Hematopoietic multipotent progenitor cell treated with erythropoietin and hydrocortisone succinate and interleukin-3 and kit ligand, for 4 days (in vitro differentiated cells): ENCODE measurements at regions not wholly inside any gene's neighbourhood (a gene's known extent, or its start where the extent isn't known, plus 50 kb on each side); places are given as distances from the start of the nearest gene placed in this dataset.
"Not testable (repeated sequence)": the region's sequence is repeated elsewhere in the genome, so short reads cannot be mapped to it uniquely, and the experiment has no call there.

Experiments
- DNase-seq: peaks from one replicate; pipeline ENCODE4 v3.0.0-alpha.2; 2015

DNA sequence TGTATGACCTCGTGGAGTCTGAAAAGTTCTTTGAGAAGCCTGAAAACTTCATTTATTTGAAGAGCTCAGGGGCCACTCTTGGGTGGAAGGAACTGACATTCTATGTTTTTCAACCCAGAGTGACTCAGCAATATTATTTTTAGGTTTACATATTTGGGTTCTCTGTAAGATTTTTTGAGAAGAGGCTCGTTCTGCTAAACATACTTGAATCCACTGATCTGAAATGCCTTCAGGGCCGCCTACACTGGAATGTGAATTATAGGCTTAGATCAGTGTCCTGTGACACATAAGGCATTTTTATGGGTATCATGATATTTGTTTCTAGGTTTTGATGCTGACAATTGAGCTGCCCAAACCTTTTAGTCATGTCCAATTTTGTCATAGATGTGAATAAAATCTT, 86.2 kb downstream of the PSAT1 start:
- peak; percentile 68 for DNase-seq

DNA sequence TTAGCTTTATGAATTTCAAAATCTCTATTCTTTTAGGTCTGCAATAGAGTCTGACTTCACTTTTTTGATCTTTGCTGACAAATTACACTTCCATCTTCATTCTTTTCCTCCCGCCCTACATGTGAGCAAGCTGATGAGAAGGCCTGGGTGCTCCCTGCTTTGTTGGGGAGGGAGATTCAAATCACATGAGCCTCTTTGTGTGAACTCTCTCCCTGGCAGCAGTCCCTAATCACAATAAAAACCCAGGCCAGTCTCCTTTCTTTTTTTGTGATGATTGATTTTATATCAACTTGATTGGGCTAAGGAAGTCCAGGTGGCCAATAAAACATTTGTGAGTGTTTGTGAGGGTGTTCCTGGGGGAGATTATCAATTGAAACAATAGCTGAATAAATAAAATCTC, 89.4 kb downstream of the PSAT1 start:
- no peak for DNase-seq

- DNase-seq = no peak
Observed at GRCh38 chr9:78386773-78387172, 89.8 kb downstream of the PSAT1 start.

DNA sequence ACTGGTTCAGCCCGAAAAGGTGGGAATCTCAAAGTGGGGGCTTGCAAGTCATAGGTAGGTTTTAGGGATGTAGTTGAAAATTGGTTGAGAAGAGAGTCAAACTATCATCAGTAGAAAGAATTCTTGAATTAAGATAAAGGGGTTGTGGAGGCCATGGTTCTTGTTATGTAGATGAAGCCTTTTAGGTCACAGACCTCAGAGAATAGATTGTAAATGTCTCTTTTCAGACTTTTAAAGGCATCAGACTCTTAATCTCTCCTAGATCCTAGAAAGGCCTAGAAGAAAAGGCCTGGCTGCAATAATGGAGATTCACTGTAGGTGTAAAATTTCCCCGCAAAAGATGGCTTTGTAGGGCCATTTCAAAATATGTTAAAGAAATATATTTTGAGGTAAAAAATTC, 96.4 kb downstream of the PSAT1 start:
- DNase-seq = no peak

GRCh38 chr9:78393932-78394331, 97.0 kb downstream of the PSAT1 start:
- no peak for DNase-seq

GRCh38 chr9:78396087-78396486, 99.2 kb downstream of the PSAT1 start:
- DNase-seq = no peak

DNA sequence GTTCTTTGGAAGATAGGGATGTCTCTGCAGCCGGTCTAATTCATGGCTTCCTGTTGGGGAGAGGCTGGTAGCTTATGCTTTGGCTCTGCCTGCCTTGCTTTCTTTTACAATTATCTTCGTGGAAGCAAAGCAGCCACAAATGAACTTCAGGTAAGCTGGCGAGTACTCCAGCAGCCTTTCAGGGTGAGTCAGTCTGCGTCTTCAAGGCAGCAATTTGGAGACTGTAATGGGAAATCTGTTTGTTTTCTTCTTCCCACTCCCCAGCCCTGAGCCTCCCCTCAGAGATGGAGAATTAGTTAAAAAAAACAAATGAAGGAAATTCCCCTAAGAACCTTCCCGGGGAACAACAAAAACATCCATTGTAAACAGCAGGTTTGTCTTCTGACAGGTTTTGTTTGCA, 100.1 kb downstream of the PSAT1 start:
- no peak for DNase-seq

DNA sequence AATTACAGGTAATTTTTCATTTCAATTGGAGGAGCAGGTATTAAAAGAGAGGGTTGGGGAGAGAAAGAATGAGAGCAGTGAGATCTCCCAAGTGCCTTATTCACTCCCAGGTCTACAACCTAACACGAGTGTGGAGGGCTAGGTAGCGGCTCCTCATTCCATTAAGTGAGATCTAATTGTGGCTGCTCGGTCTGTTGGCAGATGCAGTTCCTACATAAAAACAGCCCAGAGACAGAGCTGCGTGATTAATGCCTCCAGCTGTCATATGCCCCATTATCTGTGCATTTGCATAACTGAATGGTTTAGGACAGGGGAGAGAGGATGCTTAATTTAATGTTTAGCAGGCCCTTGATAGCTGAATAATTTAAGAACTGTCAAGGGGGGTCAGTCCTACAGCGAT, 100.5 kb downstream of the PSAT1 start:
- DNase-seq = no peak

DNA sequence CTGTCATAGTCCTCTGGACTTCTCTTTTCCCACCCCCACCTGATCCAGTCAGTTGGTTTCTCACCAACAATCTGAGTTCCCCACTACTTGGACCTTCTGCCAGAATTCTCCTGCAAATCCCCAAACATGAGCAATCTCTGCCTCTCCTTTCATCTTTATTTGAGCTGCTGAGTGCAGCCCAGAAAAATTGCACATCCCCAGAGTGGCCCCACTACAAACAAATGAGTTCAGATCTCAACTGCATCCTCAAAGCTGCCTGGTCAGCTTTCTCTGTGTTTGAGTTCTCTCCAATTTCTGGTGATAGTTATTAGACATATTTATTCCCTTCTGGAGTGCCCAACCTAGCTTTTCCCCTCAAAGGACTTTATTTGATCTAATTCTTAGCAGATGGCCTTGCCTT, 102.2 kb downstream of the PSAT1 start:
- DNase-seq = no peak

DNA sequence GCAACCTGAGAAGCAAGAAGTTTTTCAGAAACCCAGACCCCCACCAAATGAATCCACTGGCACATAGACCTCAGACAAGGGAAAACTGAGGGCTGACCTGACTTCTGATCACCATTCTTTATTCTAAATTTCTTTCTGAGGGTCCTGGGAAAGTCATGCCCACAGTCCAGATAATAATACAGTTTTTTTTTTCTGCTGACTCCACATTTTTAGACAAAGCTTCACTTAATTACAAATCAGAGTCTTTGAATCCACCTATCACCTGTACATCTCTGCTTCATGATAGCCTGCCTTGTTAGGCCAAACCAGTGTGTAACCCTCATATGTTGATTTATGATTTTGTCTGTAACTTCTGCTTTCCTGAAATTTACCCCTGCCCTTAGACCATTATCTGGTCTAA, 103.6 kb downstream of the PSAT1 start:
- no peak for DNase-seq

DNA sequence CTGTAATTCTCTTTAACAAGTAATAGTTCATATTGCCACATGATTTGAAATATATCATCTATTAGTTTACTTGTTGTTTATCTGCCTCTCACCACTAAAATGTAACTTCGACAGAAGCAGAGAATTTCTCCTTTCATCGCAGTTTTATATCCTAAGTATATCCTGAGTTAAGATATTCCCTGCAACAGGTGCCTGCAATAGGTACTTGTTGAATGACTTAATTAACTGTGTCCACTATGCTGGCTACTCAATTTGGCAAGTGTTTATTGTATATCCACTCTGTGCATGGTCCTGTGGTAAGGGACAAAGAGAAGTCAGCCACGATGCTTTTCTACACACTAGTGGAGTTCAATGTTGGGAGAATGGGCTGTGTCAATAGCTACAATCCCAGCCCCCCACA, 108.5 kb downstream of the PSAT1 start:
- DNase-seq = no peak

DNA sequence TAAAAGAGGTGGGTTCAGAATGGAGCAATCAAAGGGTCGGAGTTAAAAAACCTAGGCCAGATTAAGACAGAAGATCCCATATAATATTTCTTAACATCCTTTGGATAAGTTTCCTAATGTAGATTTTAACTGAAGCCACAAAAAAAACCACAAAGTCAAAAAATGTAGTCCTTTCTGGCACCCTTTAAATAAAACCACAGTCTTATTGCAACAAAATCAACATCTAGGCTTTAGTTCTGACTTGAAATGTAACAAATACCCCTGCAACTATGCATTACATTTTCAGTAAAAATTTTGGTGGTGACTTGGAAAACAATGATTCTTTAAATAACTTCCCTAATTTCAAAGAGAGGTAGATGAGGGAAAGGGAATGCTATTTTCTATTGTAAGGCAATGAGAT, 109.2 kb downstream of the PSAT1 start:
- DNase-seq = peak; percentile 35

DNA sequence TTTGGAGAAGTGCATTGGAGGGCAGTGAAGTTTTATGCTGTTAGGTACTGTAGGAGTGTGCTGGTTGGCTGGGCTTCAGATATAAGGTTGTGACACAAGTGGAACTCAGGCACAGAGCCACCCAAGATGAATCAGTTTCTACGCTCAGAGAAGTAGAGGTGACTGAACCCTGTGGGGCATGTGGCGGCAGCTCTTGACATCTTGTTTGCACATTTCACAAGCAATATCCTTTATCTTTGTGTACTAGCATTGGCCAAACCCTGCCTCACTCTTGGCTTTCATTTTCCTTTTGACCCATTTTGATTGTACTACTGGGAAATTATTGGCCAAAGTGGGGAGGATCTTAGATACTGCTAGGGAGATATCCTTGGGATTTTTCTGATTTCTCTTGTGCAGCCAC, 110.0 kb downstream of the PSAT1 start:
- DNase-seq = peak; percentile 18

GRCh38 chr9:78407636-78408312, 110.8 kb downstream of the PSAT1 start:
- no peak for DNase-seq

DNA sequence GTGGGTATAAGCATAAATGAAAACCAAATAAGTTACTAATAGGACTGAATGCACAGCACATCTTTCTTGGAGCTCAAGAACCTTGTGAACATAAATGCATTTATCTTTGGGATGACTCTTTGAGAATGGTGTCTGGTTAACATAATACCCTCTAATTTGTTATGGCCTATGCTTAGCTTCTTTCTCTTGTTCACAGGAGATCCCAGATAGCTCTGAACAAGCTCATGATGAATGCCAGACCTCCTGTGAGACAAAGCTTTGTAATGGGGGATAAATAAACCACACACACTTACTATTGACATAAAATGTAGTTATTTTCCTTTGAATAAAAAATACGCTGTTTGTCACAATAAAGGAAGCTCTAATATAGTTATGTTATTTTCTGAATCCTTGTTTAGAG, 111.5 kb downstream of the PSAT1 start:
- DNase-seq = no peak

DNA sequence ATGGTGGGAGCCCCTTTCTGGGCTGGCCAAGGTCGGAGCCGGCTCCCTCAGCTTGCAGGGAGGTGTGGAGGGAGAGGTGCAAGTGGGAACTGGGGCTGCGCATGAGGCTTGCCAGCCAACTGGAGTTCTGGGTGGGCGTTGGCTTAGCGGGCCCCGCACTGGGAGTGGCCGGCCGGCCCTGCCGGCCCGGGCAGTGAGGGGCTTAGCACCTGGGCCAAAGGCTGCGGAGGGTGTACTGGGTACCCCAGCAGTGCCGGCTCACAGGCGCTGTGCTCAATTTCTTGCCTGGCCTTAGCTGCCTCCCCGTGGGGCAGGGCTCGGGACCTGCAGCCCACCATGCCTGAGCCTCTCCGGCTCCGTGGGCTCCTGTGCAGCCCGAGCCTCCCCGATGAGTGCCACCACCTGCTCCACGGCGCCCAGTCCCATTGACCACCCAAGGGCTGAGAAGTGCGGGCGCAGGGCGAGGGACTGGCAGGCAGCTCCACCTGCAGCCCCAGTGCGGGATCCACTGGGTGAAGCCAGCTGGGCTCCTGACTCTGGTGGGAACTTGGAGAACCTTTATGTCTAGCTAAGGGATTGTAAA, 113.1 kb downstream of the PSAT1 start:
- not testable (repeated sequence) for DNase-seq

DNA sequence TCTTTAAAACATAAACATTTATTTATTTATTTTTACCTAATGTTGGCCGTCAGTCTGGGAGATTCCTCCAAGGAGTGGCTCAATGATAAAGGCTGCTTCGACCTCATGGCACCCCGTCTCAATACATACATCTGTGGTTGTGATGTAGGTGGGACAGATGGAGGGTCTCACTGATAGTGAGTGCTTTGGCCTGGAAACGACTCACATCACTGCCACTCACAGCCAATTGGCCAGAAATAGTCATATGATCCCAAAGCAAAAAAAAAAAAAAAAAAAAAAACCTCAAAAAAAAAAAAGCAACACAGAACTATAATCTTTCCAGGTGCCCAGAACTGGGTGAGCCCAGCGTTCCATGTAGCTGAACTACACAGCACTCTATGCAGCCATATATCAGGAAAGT, 125.4 kb downstream of the PSAT1 start:
- no peak for DNase-seq

DNA sequence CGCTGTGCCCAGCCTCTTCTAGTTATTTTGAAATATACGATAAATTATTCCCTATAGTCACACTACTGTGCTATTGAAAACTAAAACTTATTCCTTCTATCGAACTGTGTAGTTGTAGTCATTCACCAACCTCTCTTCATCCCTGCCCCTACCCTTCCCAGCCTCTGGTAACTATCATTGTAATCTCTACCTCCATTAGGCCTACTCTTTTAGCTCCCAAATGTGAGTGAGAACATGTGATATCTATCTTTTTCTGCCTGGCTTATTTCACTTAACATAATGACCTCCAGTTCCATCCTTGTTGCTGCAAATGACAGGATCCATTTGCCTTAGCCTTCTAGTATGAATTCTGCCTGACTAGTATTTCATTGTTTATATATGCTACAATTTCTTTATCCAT, 127.4 kb downstream of the PSAT1 start:
- DNase-seq = no peak

GRCh38 chr9:78428640-78429039, 131.7 kb downstream of the PSAT1 start:
- no peak for DNase-seq

DNA sequence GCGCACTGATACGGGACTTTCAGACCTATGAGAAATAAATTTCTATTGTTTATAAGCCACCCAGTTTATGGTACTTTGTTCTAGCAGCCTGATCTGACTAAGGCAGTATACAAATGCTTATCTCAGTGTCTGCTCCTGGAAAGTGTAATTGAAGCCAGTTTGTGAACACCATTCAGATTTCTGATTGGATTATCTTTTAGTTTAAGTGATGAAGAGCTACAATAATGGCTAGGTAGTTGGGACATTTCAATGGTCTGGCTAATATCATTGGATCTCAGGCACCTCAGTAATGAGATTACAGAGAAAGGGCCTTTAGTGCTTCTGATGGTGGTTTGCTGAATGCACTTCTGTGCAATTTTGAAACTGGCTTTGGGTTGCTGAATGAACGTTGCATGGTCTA, 133.5 kb downstream of the PSAT1 start:
- no peak for DNase-seq

- not testable (repeated sequence) for DNase-seq
Observed at GRCh38 chr9:78431039-78431438, 134.1 kb downstream of the PSAT1 start.

GRCh38 chr9:78436873-78437272, 139.9 kb downstream of the PSAT1 start:
- no peak for DNase-seq

DNA sequence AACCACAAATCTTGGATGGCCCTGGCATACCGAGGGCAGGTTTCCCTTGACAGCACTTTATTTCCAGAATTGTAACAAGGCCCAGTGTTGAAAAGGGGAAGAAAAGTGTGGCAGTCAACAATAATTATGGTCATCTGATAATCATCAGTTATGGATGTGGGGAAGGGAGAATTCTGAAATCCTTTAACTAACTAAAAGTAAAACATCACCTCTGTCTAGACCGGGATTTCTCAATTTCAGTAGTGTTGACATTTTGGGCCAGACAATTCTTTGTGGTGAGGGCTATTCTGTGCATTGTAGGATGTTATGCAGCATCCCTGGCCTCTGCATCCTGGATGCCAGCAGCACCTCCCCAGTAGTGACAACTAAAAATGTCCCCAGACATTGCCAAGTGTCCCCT, 140.4 kb downstream of the PSAT1 start:
- DNase-seq = no peak

- DNase-seq = no peak
Observed at GRCh38 chr9:78437806-78438205, 140.9 kb downstream of the PSAT1 start.

DNA sequence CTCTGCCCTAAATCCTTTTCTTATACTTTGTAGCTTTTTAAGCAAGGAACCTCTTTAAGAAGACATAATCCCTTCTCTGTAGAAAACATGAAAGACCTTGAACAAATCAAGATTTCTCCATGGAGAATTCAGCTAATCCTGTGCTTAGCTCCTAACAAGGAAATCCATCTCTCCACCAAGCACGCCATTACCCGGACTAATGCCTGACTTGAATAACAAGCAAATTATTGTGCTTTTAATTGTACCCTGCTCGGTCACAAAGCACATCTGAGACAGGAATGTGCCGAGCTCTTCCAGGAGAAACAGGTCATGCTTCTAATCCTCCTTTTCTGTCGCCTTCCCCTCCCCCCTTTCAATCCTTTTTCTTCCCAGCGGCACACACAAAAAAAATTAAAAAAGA, 141.3 kb downstream of the PSAT1 start:
- no peak for DNase-seq
